Esophagus squamous epithelium (tissue), 5 donors: ENCODE measurements at regions not wholly inside any gene's neighbourhood (a gene's known extent, or its start where the extent isn't known, plus 50 kb on each side); places are given as distances from the start of the nearest gene placed in this dataset.

Source experiments
- DNase-seq: peaks from one replicate; lab custom pipeline; 2025; lab: John Stamatoyannopoulos, UW
- H3K27ac ChIP-seq, 4 donors: fragments of 200-600 bp; sonication (generic); one replicate each; pipeline ENCODE4 v1.5.1; 2016 to 2019; ENCODE audit warnings: mild to moderate bottlenecking in 1 of 4
- H3K27me3 ChIP-seq, 4 donors: fragments of 200-600 bp; sonication (generic); 1 replicate in 3 of 4; 2 replicates in 1 of 4; pipeline versions ENCODE4 v1.5.1 to v1.6.0; 2017 to 2021; ENCODE audit warnings: antibody characterized with exemption in 1 of 4
- H3K36me3 ChIP-seq, 3 donors: fragments of 200-600 bp; sonication (generic); one replicate each; pipeline ENCODE4 v1.5.1; 2016 to 2019
- H3K4me1 ChIP-seq, 3 donors: fragments of 200-600 bp; sonication (generic); one replicate each; pipeline ENCODE4 v1.5.1; 2017 to 2019
- H3K4me3 ChIP-seq, 4 donors: fragments of 200-600 bp; sonication (generic); 1 replicate in 3 of 4; 2 replicates in 1 of 4; pipeline ENCODE4 v1.5.1; 2016 to 2019; ENCODE audit warnings: mild to moderate bottlenecking in 2 of 4, moderate library complexity in 1 of 4
- H3K9me3 ChIP-seq, 3 donors: fragments of 200-600 bp; sonication (generic); one replicate each; pipeline ENCODE4 v1.5.1; 2016 to 2019
- CTCF ChIP-seq, 6 experiments: fragments of 450-650 bp in 4 of 6; fragments of 200-600 bp in 2 of 6; sonication (generic) in 2 of 6; IDR thresholded peaks; one replicate each; pipeline ENCODE4 v1.5.1; 2016 to 2019; ENCODE audit warnings: antibody characterized with exemption in 6 of 6, mild to moderate bottlenecking in 4 of 6, moderate library complexity in 4 of 6
- POLR2A ChIP-seq, 4 donors: fragments of 450-650 bp; IDR thresholded peaks; one replicate each; pipeline ENCODE4 v1.6.1; 2017; ENCODE audit warnings: antibody characterized with exemption in 4 of 4, mild to moderate bottlenecking in 4 of 4, moderate library complexity in 3 of 4
- WGBS, 2 donors: methylation state at CpG; one replicate each; pipeline ENCODE4 v1.1.5; 2018; 5-methylcytosine and 5-hydroxymethylcytosine counted together
- intact Hi-C: fragments of 100-400 bp; cut with DNase I; formaldehyde crosslinking; loops from one replicate; pipeline ENCODE4 v1.15.0; 2022
- donor health status: DM: yes; HTN: yes; CAD: no.

- TF ChIP-seq CTCF (IDR thresholded peaks at IDR 0.05) (no peak), POLR2A (IDR thresholded peaks at IDR 0.05) (no peak)
- H3K9me3 ChIP-seq: no peaks in the 10 kb centered on the region
- H3K27ac ChIP-seq: no peak overlapping the region
- no peak overlapping the region for H3K4me3 ChIP-seq
- intact Hi-C loops: no loop called here
- no peak for DNase-seq
- H3K36me3 ChIP-seq: no peaks in the 10 kb centered on the region
- WGBS, 2 donors: 71 to 75% methylated on average over 1 of the region's 1 CpG
- no peaks in the 10 kb centered on the region for H3K4me1 ChIP-seq
- H3K27me3 ChIP-seq: no peaks in the 10 kb centered on the region
These were observed 390.0 kb downstream of the GRXCR1 start for GRCh38 chr4:43282534-43282933.

GRCh38 chr4:43286137-43286536 is 393.6 kb downstream of the GRXCR1 start:
- H3K36me3 ChIP-seq: no peaks in the 10 kb centered on the region
- no peak for DNase-seq
- no peak for TF ChIP-seq POLR2A (IDR thresholded peaks at IDR 0.05)
- TF ChIP-seq CTCF (IDR thresholded peaks at IDR 0.05): no peak
- WGBS, 2 donors: 20 to 39% methylated on average over 1 of the region's 1 CpG
- no peaks in the 10 kb centered on the region for H3K9me3 ChIP-seq
- intact Hi-C loops: no loop called here
- H3K4me3 ChIP-seq: no peak overlapping the region
- no peak overlapping the region for H3K27ac ChIP-seq
- H3K27me3 ChIP-seq: no peaks in the 10 kb centered on the region
- H3K4me1 ChIP-seq: no peaks in the 10 kb centered on the region

GRCh38 chr4:43296946-43297528 is 404.5 kb downstream of the GRXCR1 start:
- no peaks in the 10 kb centered on the region for H3K27me3 ChIP-seq
- H3K27ac ChIP-seq: no peak overlapping the region
- no peaks in the 10 kb centered on the region for H3K9me3 ChIP-seq
- TF ChIP-seq POLR2A (IDR thresholded peaks at IDR 0.05) (no peak), CTCF (IDR thresholded peaks at IDR 0.05) (no peak)
- H3K36me3 ChIP-seq: no peaks in the 10 kb centered on the region
- intact Hi-C loops: no loop called here
- H3K4me1 ChIP-seq: no peaks in the 10 kb centered on the region
- 95 to 100% methylated on average over 2 of the region's 2 CpGs for WGBS, 2 donors
- DNase-seq: no peak
- H3K4me3 ChIP-seq: no peak overlapping the region

- Histone ChIP-seq H3K36me3 (no peaks in the 10 kb centered on the region), H3K4me1 (no peaks in the 10 kb centered on the region), H3K9me3 (no peaks in the 10 kb centered on the region), H3K4me3 (no peak overlapping the region), H3K27me3 (no peaks in the 10 kb centered on the region), H3K27ac (no peak overlapping the region)
- no peak for DNase-seq
- WGBS, 2 donors: 25 to 40% methylated on average over 1 of the region's 1 CpG
- TF ChIP-seq CTCF (IDR thresholded peaks at IDR 0.05) (no peak), POLR2A (IDR thresholded peaks at IDR 0.05) (no peak)
- intact Hi-C loops: no loop called here
These were observed 424.3 kb downstream of the GRXCR1 start for GRCh38 chr4:43316813-43317212.

DNA sequence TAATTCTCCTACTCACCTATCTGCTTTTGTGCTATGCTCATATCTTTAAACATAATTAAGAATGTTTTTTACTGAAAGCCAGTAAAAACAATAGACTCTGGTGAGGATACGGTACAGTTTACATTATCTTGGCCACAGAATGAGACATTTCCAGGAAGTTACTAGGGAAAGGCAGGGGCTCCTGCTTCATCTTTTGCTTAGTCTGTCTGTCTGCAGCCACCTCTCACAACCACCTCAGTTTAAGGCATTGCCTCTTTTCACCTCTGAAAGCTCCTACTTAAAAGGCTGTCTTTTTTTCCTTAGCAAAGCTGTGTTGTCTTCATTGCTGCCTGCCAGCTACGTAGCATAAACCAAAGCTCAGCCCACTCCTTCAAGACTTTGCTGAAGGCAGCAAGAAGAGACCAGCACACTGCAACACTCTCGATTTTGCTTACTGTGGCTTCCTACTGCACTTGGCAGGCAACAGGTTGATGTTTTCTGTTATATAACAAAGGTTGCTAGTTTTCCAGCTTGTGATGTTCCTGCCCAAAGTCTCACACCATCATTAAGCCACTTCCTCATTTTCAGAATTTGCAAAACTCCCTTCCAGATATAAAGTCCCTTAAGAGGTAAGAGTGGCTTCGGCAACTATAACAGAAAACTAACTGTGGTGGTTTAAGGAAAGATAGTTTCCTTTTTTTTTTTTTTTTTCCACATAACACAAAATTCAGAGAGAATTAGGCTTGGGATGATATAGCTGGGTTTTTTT is 432.9 kb downstream of the GRXCR1 start:
- Histone ChIP-seq H3K27me3 (no peaks in the 10 kb centered on the region), H3K27ac (no peak overlapping the region), H3K36me3 (no peaks in the 10 kb centered on the region), H3K9me3 (no peaks in the 10 kb centered on the region), H3K4me1 (no peaks in the 10 kb centered on the region), H3K4me3 (no peak overlapping the region)
- intact Hi-C loops: no loop called here
- no peak for DNase-seq
- 35 to 42% methylated on average over 4 of the region's 4 CpGs for WGBS, 2 donors
- TF ChIP-seq POLR2A (IDR thresholded peaks at IDR 0.05) (no peak), CTCF (IDR thresholded peaks at IDR 0.05) (no peak)
